A673 (cell line): ENCODE measurements at regions not wholly inside any gene's neighbourhood (a gene's known extent, or its start where the extent isn't known, plus 50 kb on each side); places are given as distances from the start of the nearest gene placed in this dataset.

Experiments used
- BruUV-seq: library from RNA; stranded (reverse); fragments of 400-500 nt; replicated peaks from 2 replicates; lab custom pipeline; 2021; lab: Mats Ljungman, UMichigan
- CTCF ChIA-PET: fragments of 300-600 bp; sonication (Branson Sonifier 250); formaldehyde crosslinking; loops from one replicate; lab custom pipeline; 2022; ENCODE audit warnings: antibody characterized with exemption; lab: Charles Lee
- POLR2A ChIA-PET: fragments of 300-600 bp; sonication (Branson Sonifier 250); formaldehyde crosslinking; loops from one replicate; lab custom pipeline; 2022; ENCODE audit warnings: antibody characterized with exemption; ENCODE audit not compliant: low non-redundant PET; lab: Charles Lee
- DNase-seq: peaks from one replicate; pipeline ENCODE4 v3.0.0-alpha.2; 2015; ENCODE audit warnings: low spot score
- H3K27ac ChIP-seq: fragments of 200-600 bp; sonication (generic); 2 replicates; pipeline ENCODE4 v1.5.1; 2016; ENCODE audit warnings: mixed run types, low read depth, mild to moderate bottlenecking, mixed read lengths, antibody characterized with exemption, low read length; ENCODE audit not compliant: poor library complexity, severe bottlenecking
- H3K27me3 ChIP-seq: fragments of 200-600 bp; sonication (generic); replicated peaks from 2 replicates; pipeline ENCODE4 v1.6.1; 2017; ENCODE audit warnings: mixed run types, low read depth, mild to moderate bottlenecking, mixed read lengths, antibody characterized with exemption, low read length; ENCODE audit not compliant: insufficient read depth, poor library complexity
- H3K36me3 ChIP-seq: fragments of 200-600 bp; sonication (generic); 2 replicates; pipeline ENCODE4 v1.6.1; 2016; ENCODE audit warnings: mixed run types, mild to moderate bottlenecking, mixed read lengths, antibody characterized with exemption, low read length; ENCODE audit not compliant: insufficient read depth, poor library complexity, severe bottlenecking
- H3K4me1 ChIP-seq: fragments of 200-600 bp; sonication (generic); 2 replicates; pipeline ENCODE4 v1.6.1; 2017; ENCODE audit warnings: mixed run types, mild to moderate bottlenecking, mixed read lengths, antibody characterized with exemption, low read length; ENCODE audit not compliant: insufficient read depth, poor library complexity, severe bottlenecking
- H3K4me3 ChIP-seq: fragments of 200-600 bp; sonication (generic); 2 replicates; pipeline ENCODE4 v1.5.1; 2016; ENCODE audit warnings: low read depth, mixed run types, mild to moderate bottlenecking, mixed read lengths, low read length; ENCODE audit not compliant: poor library complexity, severe bottlenecking
- H3K9me3 ChIP-seq: fragments of 200-600 bp; sonication (generic); 2 replicates; pipeline ENCODE4 v1.6.1; 2016; ENCODE audit warnings: mixed run types, low read depth, mild to moderate bottlenecking, mixed read lengths, antibody characterized with exemption, low read length; ENCODE audit not compliant: poor library complexity, severe bottlenecking
- EZH2 ChIP-seq: fragments of 200-600 bp; sonication (generic); IDR thresholded peaks from 2 replicates; pipeline ENCODE4 v1.6.1; 2017; ENCODE audit warnings: borderline replicate concordance, low read depth, mild to moderate bottlenecking, mixed read lengths, antibody characterized with exemption, low read length; ENCODE audit not compliant: poor library complexity, severe bottlenecking
- intact Hi-C: fragments of 100-400 bp; cut with micrococcal nuclease; formaldehyde crosslinking; loops from one replicate; pipeline ENCODE4 v1.10.0; 2022; ENCODE audit not compliant: unreplicated experiment
- TF ChIP-seq, protein P1 (sequence below): fragments of 300-800, 200-600 bp; sonication (generic); conservative IDR thresholded peaks from 2 replicates; pipeline ENCODE4 v1.5.1; 2017; ENCODE audit warnings: low read depth, mild to moderate bottlenecking, antibody characterized with exemption, low read length, moderate library complexity, mixed read lengths

DNA sequence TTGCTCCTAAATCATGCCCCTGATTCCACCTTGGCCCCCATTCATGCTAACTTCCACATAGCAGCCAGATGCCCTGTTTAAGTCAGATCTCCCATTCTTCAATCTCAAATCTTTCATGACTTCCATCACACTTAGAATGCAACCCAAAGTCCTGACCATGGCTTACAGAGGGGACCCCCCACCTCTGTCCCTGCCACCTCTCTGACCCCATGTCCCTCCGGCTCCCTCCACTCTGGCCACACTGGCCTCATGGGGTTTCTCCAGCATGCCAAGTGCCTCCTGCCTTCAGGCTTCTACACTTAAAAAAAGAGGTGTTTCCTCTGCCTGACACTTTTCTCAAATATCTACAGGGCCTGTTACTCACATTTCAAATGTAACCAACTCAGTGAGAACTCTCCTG lies 93.6 kb downstream of the C13orf42 start:
- ChIA-PET POLR2A (no interaction called here), CTCF (no interaction called here)
- TF ChIP-seq EZH2, result no peak
- TF ChIP-seq, protein P1, sequence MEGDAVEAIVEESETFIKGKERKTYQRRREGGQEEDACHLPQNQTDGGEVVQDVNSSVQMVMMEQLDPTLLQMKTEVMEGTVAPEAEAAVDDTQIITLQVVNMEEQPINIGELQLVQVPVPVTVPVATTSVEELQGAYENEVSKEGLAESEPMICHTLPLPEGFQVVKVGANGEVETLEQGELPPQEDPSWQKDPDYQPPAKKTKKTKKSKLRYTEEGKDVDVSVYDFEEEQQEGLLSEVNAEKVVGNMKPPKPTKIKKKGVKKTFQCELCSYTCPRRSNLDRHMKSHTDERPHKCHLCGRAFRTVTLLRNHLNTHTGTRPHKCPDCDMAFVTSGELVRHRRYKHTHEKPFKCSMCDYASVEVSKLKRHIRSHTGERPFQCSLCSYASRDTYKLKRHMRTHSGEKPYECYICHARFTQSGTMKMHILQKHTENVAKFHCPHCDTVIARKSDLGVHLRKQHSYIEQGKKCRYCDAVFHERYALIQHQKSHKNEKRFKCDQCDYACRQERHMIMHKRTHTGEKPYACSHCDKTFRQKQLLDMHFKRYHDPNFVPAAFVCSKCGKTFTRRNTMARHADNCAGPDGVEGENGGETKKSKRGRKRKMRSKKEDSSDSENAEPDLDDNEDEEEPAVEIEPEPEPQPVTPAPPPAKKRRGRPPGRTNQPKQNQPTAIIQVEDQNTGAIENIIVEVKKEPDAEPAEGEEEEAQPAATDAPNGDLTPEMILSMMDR, result no peak
- Histone ChIP-seq H3K36me3 (no peaks in the 10 kb centered on the region), H3K27ac (no peak overlapping the region), H3K27me3 (no peaks in the 10 kb centered on the region), H3K4me1 (no peaks in the 10 kb centered on the region), H3K9me3 (peaks cover 6% of the 10 kb centered on the region), H3K4me3 (no peak overlapping the region)
- DNase-seq, result no peak
- BruUV-seq, result no TSS peak
- intact Hi-C loops, result no loop called here

DNA sequence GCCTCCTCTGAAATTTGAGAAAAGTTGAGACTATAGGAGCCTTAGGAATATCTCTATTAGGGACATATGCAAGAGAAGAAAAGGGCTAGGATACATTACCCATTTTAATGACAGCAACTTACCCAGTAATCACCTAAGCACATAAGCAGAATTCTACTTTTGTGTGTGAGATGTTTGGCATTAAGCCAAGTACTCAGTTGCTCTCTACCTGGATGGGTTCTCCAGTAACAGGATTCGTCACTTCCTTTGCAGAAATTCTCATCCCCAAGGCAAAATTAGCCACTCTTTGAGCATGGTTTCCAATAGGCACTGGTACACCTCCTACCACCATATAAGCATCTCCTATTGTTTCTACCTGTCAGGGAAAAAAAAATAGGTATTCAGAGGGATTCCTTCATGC lies 95.1 kb downstream of the C13orf42 start:
- CTCF ChIA-PET, result no interaction called here
- peaks cover 6% of the 10 kb centered on the region for H3K9me3 ChIP-seq
- TF ChIP-seq, protein P1, result no peak
- TF ChIP-seq EZH2, result no peak

DNA sequence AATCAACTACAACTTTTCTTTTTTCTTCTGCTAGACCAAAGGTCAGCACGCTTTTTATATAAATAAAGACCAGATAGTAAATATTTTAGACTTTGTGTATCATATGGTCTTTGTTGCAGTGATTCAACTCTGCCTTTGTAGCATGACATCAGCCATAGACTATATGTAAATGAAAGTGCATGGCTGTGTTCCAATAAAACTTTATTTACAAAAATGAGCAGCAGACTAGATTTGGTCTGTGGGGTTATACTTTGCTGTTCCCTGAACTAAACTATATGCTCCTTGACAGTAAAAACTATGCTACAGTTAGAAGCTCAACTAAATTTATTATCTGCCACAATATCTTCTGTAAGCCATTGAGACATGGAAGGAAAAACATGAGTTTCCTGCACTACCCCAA lies 100.0 kb downstream of the RNASEH2B start:
- intact Hi-C loops, result no loop called here
- H3K36me3 ChIP-seq, result no peaks in the 10 kb centered on the region
- no TSS peak for BruUV-seq
- no peak overlapping the region for H3K27ac ChIP-seq
- H3K4me3 ChIP-seq, result no peak overlapping the region
- H3K9me3 ChIP-seq, result peaks cover 6% of the 10 kb centered on the region
- ChIA-PET POLR2A (no interaction called here), CTCF (no interaction called here)
- TF ChIP-seq, protein P1, result no peak
- no peak for TF ChIP-seq EZH2
- no peaks in the 10 kb centered on the region for H3K27me3 ChIP-seq
- DNase-seq, result no peak
- H3K4me1 ChIP-seq, result peaks cover 9% of the 10 kb centered on the region

More for the DNA sequence above, 95.1 kb downstream of the C13orf42 start:
- Histone ChIP-seq H3K27ac (no peak overlapping the region), H3K36me3 (no peaks in the 10 kb centered on the region), H3K4me3 (no peak overlapping the region), H3K27me3 (no peaks in the 10 kb centered on the region), H3K4me1 (no peaks in the 10 kb centered on the region)
- BruUV-seq, result no TSS peak
- intact Hi-C loops, result no loop called here
- no peak for DNase-seq
- POLR2A ChIA-PET, result no interaction called here
